ENCODE measurements at regions not wholly inside any gene's neighbourhood (a gene's known extent, or its start where the extent isn't known, plus 50 kb on each side); places are given as distances from the start of the nearest gene placed in this dataset.
"Not testable (repeated sequence)": the region's sequence is repeated elsewhere in the genome, so short reads cannot be mapped to it uniquely, and the experiment has no call there.

- no peak for TF ChIP-seq EZH2 (IDR thresholded peaks at IDR 0.05; ENCODE audit: borderline replicate concordance, low read length)
- no peak for TF ChIP-seq CTCF (IDR thresholded peaks at IDR 0.05; ENCODE audit: low read length)
- Histone ChIP-seq H3K36me3 (ENCODE audit: insufficient read depth, low read length) (no peaks in the 10 kb centered on the region), H2AFZ (ENCODE audit: low read length) (no peak overlapping the region), H3K9me3 (ENCODE audit: low read length) (no peaks in the 10 kb centered on the region), H3K27ac (ENCODE audit: low read depth, low read length, poor library complexity, severe bottlenecking) (no peak overlapping the region), H3F3A (ENCODE audit: insufficient read depth, low read length) (no peaks in the 10 kb centered on the region), H3K4me2 (ENCODE audit: low read length) (no peak overlapping the region), H3K27me3 (ENCODE audit: insufficient read depth, low read length) (no peaks in the 10 kb centered on the region), H4K20me1 (ENCODE audit: insufficient read depth, low read length) (no peaks in the 10 kb centered on the region), H3K9ac (ENCODE audit: low read length) (no peak overlapping the region), H3K9me2 (ENCODE audit: low read depth, low read length) (no peaks in the 10 kb centered on the region), H3K4me3 (ENCODE audit: low read depth, low read length, poor library complexity, severe bottlenecking) (no peak overlapping the region), H3K79me2 (ENCODE audit: insufficient read depth, low read length) (no peaks in the 10 kb centered on the region), H3K4me1 (ENCODE audit: insufficient read depth, low read length, severe bottlenecking) (no peaks in the 10 kb centered on the region)
These were observed 122.8 kb upstream of the PCBD1 start for GRCh38 chr10:71011141-71011540.

- Histone ChIP-seq H3K9ac (ENCODE audit: low read length) (no peak overlapping the region), H3K36me3 (ENCODE audit: insufficient read depth, low read length) (no peaks in the 10 kb centered on the region), H3F3A (ENCODE audit: insufficient read depth, low read length) (no peaks in the 10 kb centered on the region), H3K27ac (ENCODE audit: low read depth, low read length, poor library complexity, severe bottlenecking) (no peak overlapping the region), H3K4me2 (ENCODE audit: low read length) (no peak overlapping the region), H3K79me2 (ENCODE audit: insufficient read depth, low read length) (no peaks in the 10 kb centered on the region), H3K27me3 (ENCODE audit: insufficient read depth, low read length) (no peaks in the 10 kb centered on the region), H3K4me3 (ENCODE audit: low read depth, low read length, poor library complexity, severe bottlenecking) (no peak overlapping the region), H3K9me3 (ENCODE audit: low read length) (no peaks in the 10 kb centered on the region), H3K9me2 (ENCODE audit: low read depth, low read length) (no peaks in the 10 kb centered on the region), H3K4me1 (ENCODE audit: insufficient read depth, low read length, severe bottlenecking) (no peaks in the 10 kb centered on the region), H2AFZ (ENCODE audit: low read length) (no peak overlapping the region), H4K20me1 (ENCODE audit: insufficient read depth, low read length) (no peaks in the 10 kb centered on the region)
- TF ChIP-seq EZH2 (IDR thresholded peaks at IDR 0.05; ENCODE audit: borderline replicate concordance, low read length) (no peak), CTCF (IDR thresholded peaks at IDR 0.05; ENCODE audit: low read length) (no peak)
These were observed 125.8 kb upstream of the PCBD1 start for GRCh38 chr10:71014021-71014805.

- Histone ChIP-seq H3K36me3 (ENCODE audit: insufficient read depth, low read length) (no peaks in the 10 kb centered on the region), H3F3A (ENCODE audit: insufficient read depth, low read length) (no peaks in the 10 kb centered on the region), H3K27ac (ENCODE audit: low read depth, low read length, poor library complexity, severe bottlenecking) (no peak overlapping the region), H3K4me1 (ENCODE audit: insufficient read depth, low read length, severe bottlenecking) (no peaks in the 10 kb centered on the region), H3K27me3 (ENCODE audit: insufficient read depth, low read length) (no peaks in the 10 kb centered on the region), H3K9me3 (ENCODE audit: low read length) (no peaks in the 10 kb centered on the region), H3K4me3 (ENCODE audit: low read depth, low read length, poor library complexity, severe bottlenecking) (no peak overlapping the region), H3K79me2 (ENCODE audit: insufficient read depth, low read length) (no peaks in the 10 kb centered on the region), H3K9me2 (ENCODE audit: low read depth, low read length) (no peaks in the 10 kb centered on the region), H3K9ac (ENCODE audit: low read length) (no peak overlapping the region), H2AFZ (ENCODE audit: low read length) (no peak overlapping the region), H4K20me1 (ENCODE audit: insufficient read depth, low read length) (no peaks in the 10 kb centered on the region), H3K4me2 (ENCODE audit: low read length) (no peak overlapping the region)
- TF ChIP-seq CTCF (IDR thresholded peaks at IDR 0.05; ENCODE audit: low read length) (no peak), EZH2 (IDR thresholded peaks at IDR 0.05; ENCODE audit: borderline replicate concordance, low read length) (no peak)
These were observed 127.3 kb upstream of the PCBD1 start for GRCh38 chr10:71015674-71016073.

- not testable (repeated sequence) for H3K79me2 ChIP-seq (ENCODE audit: insufficient read depth, low read length); H3K9me3 ChIP-seq (ENCODE audit: low read length); H3K4me3 ChIP-seq (ENCODE audit: low read depth, low read length, poor library complexity, severe bottlenecking); H3F3A ChIP-seq (ENCODE audit: insufficient read depth, low read length); H3K9me2 ChIP-seq (ENCODE audit: low read depth, low read length); H2AFZ ChIP-seq (ENCODE audit: low read length); H3K36me3 ChIP-seq (ENCODE audit: insufficient read depth, low read length); H3K27me3 ChIP-seq (ENCODE audit: insufficient read depth, low read length); H3K4me2 ChIP-seq (ENCODE audit: low read length); H3K27ac ChIP-seq (ENCODE audit: low read depth, low read length, poor library complexity, severe bottlenecking); H3K4me1 ChIP-seq (ENCODE audit: insufficient read depth, low read length, severe bottlenecking); H3K9ac ChIP-seq (ENCODE audit: low read length); H4K20me1 ChIP-seq (ENCODE audit: insufficient read depth, low read length)
These were observed 131.7 kb upstream of the PCBD1 start for GRCh38 chr10:71020061-71020460.
